ENCODE measurements at regions not wholly inside any gene's neighbourhood (a gene's known extent, or its start where the extent isn't known, plus 50 kb on each side); places are given as distances from the start of the nearest gene placed in this dataset.
"Not testable (repeated sequence)": the region's sequence is repeated elsewhere in the genome, so short reads cannot be mapped to it uniquely, and the experiment has no call there.

DNA sequence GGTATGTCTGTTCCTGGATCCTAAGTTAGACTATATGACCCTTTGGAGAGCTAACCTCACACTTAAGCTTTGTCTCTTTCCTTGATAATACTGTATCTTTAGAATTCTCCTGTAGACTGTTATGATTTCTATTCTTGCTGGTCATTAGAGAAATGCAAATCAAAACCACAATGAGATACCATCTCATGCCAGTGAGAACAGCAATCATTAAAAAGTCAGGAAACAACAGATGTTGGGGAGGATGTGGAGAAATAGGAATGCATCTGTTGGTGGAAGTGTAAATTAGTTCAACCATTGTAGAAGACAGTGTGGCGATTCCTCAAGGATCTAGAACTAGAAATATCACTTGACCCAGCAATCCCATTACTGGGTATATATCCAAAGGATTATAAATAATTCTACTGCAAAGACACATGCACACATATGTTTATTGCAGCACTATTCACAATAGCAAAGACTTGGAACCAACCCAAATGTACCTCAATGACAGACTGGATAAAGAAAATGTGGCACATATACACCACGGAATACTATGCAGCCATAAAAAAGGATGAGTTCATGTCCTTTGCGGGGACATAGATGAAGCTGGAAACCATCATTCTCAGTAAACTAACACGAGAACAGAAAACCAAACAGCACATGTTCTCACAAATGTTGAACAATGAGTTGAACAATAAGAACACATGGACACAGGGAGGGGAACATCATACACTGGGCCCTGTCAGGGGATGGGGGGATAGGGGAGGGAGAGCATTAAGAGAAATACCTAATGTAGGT lies 867.8 kb upstream of the ADGRB3 start:
- H3K9me3 ChIP-seq (ENCODE audit: insufficient read depth in 2 of 2, low read depth in 1 of 2, low read length in 1 of 2); DNase-seq (ENCODE audit: low read depth in 1 of 2, low spot score in 2 of 2); H3K23ac ChIP-seq (ENCODE audit: insufficient read length); FAIRE-seq; H4K8ac ChIP-seq (ENCODE audit: extremely low read depth, insufficient read depth, low read length); H3K79me1 ChIP-seq (ENCODE audit: low read depth, low read length); H2BK20ac ChIP-seq (ENCODE audit: low read length); H4K20me1 ChIP-seq (replicated peaks in 1 of 2; ENCODE audit: control insufficient read depth in 1 of 2, insufficient read depth in 2 of 2, low read length in 2 of 2); H2BK15ac ChIP-seq (ENCODE audit: low read length); H3K23me2 ChIP-seq (ENCODE audit: low read depth, low read length); H3K9ac ChIP-seq (replicated peaks in 1 of 4; ENCODE audit: extremely low read depth in 1 of 4, low read depth in 3 of 4, low read length in 3 of 4); H3K79me2 ChIP-seq (ENCODE audit: control insufficient read depth in 1 of 2, insufficient read depth in 2 of 2, low read length in 2 of 2); H3K18ac ChIP-seq (ENCODE audit: extremely low read depth, low read length); H4K91ac ChIP-seq (replicated peaks; ENCODE audit: insufficient read length, low read length); H3K4me1 ChIP-seq (replicated peaks in 1 of 4; ENCODE audit: control insufficient read depth in 3 of 4, insufficient read depth in 4 of 4, low read length in 3 of 4); H3K14ac ChIP-seq (ENCODE audit: insufficient read length); H3K4me3 ChIP-seq (ENCODE audit: extremely low read depth in 1 of 4, insufficient read depth in 2 of 4, low read depth in 3 of 4, low read length in 4 of 4); H3K56ac ChIP-seq (replicated peaks; ENCODE audit: insufficient read length, low read depth, low read length); H3K27me3 ChIP-seq (replicated peaks in 1 of 4; ENCODE audit: control insufficient read depth in 3 of 4, extremely low read depth in 1 of 4, insufficient read depth in 3 of 4, low read length in 3 of 4); H3K27ac ChIP-seq (ENCODE audit: low read depth, low read length); H2BK12ac ChIP-seq (ENCODE audit: low read depth, low read length); H2BK120ac ChIP-seq (replicated peaks; ENCODE audit: low read depth, low read length); H2BK5ac ChIP-seq (ENCODE audit: low read depth, low read length); H2AFZ ChIP-seq (ENCODE audit: low read length); H3K4me2 ChIP-seq (ENCODE audit: insufficient read depth in 1 of 2, low read depth in 2 of 2, low read length in 2 of 2); H2AK5ac ChIP-seq (ENCODE audit: low read depth, low read length); H4K5ac ChIP-seq (ENCODE audit: insufficient read length, low read depth, low read length); H3K4ac ChIP-seq (replicated peaks; ENCODE audit: insufficient read length, low read depth, low read length); H3K36me3 ChIP-seq (ENCODE audit: control insufficient read depth in 2 of 4, insufficient read depth in 4 of 4, low read length in 3 of 4); POLR2A ChIA-PET (ENCODE audit: partially characterized antibody): not testable (repeated sequence)
- CTCF ChIA-PET (ENCODE audit: partially characterized antibody), result interaction anchor here (0.9 kb wide), 1 partner anchor 10 kb away, joined by 3 read pairs; no protein-coding TSS in a partner anchor
- 91% methylated on average over 4 of the region's 4 CpGs; no CpG with 5 or more reads in 1 of the 2 experiments for WGBS, 2 experiments (ENCODE audit: extremely low coverage in 1 of 2, insufficient coverage in 1 of 2, insufficient read length in 1 of 2, insufficient replicate concordance in 2 of 2, low coverage in 1 of 2, low lambda C conversion rate in 2 of 2, missing lambda C conversion rate in 1 of 2)

Data from H1 (cell line).